GM12873 (cell line): ENCODE measurements at regions not wholly inside any gene's neighbourhood (a gene's known extent, or its start where the extent isn't known, plus 50 kb on each side); places are given as distances from the start of the nearest gene placed in this dataset.

Experiments used
- CTCF ChIP-seq: IDR thresholded peaks from 2 replicates; pipeline ENCODE4 v1.5.1; 2012; ENCODE audit warnings: low read depth, mild to moderate bottlenecking, moderate library complexity, low read length, control low read depth; ENCODE audit not compliant: insufficient read depth; ENCODE audit errors: missing control alignments

GRCh38 chr7:94182066-94182465 lies 177.9 kb upstream of the BET1 start:
- no peak for TF ChIP-seq CTCF

- no peak for TF ChIP-seq CTCF
Observed at GRCh38 chr7:94182721-94183120, 178.6 kb upstream of the BET1 start.

- TF ChIP-seq CTCF, result no peak
Observed at GRCh38 chr7:94183289-94183749, 179.2 kb upstream of the BET1 start.

- TF ChIP-seq CTCF, result no peak
Observed at GRCh38 chr7:94183891-94184290, 179.7 kb upstream of the BET1 start.

GRCh38 chr7:94188350-94188749 lies 184.2 kb upstream of the BET1 start:
- TF ChIP-seq CTCF, result no peak

- no peak for TF ChIP-seq CTCF
Observed at GRCh38 chr7:94190599-94191061, 186.5 kb upstream of the BET1 start.

GRCh38 chr7:94195201-94195600 lies 191.0 kb upstream of the BET1 start:
- no peak for TF ChIP-seq CTCF

- TF ChIP-seq CTCF, result no peak
Observed at GRCh38 chr7:94195813-94196212, 191.7 kb upstream of the BET1 start.
